Activated T-cell treated with anti-CD3 and anti-CD28 coated beads for 24 hours (primary cell): ENCODE measurements at regions not wholly inside any gene's neighbourhood (a gene's known extent, or its start where the extent isn't known, plus 50 kb on each side); places are given as distances from the start of the nearest gene placed in this dataset.
"Not testable (repeated sequence)": the region's sequence is repeated elsewhere in the genome, so short reads cannot be mapped to it uniquely, and the experiment has no call there.

ENCODE experiments used
- DNase-seq: peaks from one replicate; pipeline ENCODE4 v3.0.0-alpha.2; 2020; ENCODE audit warnings: low read depth

- DNase-seq: not testable (repeated sequence)
These were observed 93.3 kb upstream of the GALNT18 start for GRCh38 chr11:11715075-11715474.

GRCh38 chr11:11710556-11710955, 88.8 kb upstream of the GALNT18 start:
- DNase-seq: no peak

- no peak for DNase-seq
These were observed 87.8 kb upstream of the GALNT18 start for GRCh38 chr11:11709447-11710239.

- DNase-seq: no peak
These were observed 86.5 kb upstream of the GALNT18 start for GRCh38 chr11:11708256-11708655.

GRCh38 chr11:11706028-11706427, 84.2 kb upstream of the GALNT18 start:
- no peak for DNase-seq

GRCh38 chr11:11703885-11704284, 82.1 kb upstream of the GALNT18 start:
- DNase-seq: no peak

GRCh38 chr11:11701070-11701469, 79.3 kb upstream of the GALNT18 start:
- DNase-seq: no peak

- DNase-seq: no peak
These were observed 76.0 kb upstream of the GALNT18 start for GRCh38 chr11:11697796-11698195.

- DNase-seq: no peak
These were observed 69.7 kb upstream of the GALNT18 start for GRCh38 chr11:11691296-11692151.

- DNase-seq: no peak
These were observed 59.7 kb upstream of the GALNT18 start for GRCh38 chr11:11681536-11681935.

- no peak for DNase-seq
These were observed 56.0 kb upstream of the GALNT18 start for GRCh38 chr11:11677672-11678356.

GRCh38 chr11:11675671-11676181, 53.9 kb upstream of the GALNT18 start:
- DNase-seq: no peak

- DNase-seq: no peak
These were observed 51.0 kb upstream of the GALNT18 start for GRCh38 chr11:11672789-11673188.

- no peak for DNase-seq
These were observed 50.3 kb upstream of the GALNT18 start for GRCh38 chr11:11672101-11672500.
